GM18520 (cell line): ENCODE measurements at regions not wholly inside any gene's neighbourhood (a gene's known extent, or its start where the extent isn't known, plus 50 kb on each side); places are given as distances from the start of the nearest gene placed in this dataset.

Source experiments
- ATAC-seq: cut with Tn5 transposase; IDR thresholded peaks from one replicate; pipeline ENCODE4 v1.9.1; 2021; ENCODE audit not compliant: unreplicated experiment

GRCh38 chr11:80155412-80156017, 714.7 kb upstream of the TENM4 start:
- ATAC-seq, result no peak

DNA sequence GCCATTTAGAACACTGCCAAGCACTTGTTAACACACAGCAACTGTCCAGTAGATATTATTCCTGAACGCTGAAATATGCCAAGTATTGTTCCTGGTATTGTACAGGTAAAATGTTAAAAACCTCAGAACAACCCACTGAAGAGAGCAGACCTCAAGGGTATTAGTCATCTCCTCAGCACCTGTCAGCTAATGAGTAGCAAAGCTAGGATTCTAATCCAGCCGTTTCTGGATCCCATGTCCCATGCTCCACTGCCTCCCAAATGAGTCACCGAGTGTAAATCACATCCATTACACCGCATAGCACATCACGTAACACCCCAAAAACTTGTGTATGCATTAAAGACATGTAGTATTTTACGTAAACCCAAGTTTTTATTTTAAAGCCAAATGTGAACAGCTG, 705.4 kb upstream of the TENM4 start:
- no peak for ATAC-seq

DNA sequence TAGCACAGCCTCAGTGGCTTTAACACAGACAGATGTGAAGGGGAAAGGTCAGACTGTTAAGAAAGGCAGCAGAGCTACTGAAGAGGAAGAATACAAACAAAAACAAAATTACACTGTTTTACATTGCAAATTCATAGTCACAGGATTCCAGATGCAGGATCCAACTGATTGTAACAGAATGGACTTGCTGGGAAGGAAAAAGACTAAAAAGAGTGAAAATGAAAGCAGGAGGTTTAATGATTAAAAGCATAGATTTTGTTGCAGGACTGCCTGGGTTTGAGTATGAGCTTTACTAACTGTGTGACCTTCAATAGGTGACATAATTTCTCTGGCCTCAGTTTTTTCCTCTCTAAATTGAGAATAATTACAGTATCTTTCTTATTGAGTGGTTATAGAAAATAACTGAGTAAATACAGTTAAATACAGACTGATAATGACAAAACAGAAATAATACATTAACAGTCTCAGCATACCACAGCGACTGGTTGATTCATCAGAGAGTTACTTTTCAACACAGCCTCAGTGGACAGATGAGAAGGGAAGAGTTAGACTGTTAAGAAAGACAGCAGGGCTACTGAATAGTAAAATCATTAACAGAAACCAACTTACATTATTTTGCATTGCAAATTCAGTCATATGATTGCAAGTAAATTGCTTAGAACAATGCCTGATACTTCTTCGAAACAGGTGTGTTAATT, 704.2 kb upstream of the TENM4 start:
- no peak for ATAC-seq

- ATAC-seq, result no peak
Observed at GRCh38 chr11:80136991-80137390, 696.2 kb upstream of the TENM4 start.

- no peak for ATAC-seq
Observed at GRCh38 chr11:80129396-80129795, 688.6 kb upstream of the TENM4 start.

GRCh38 chr11:80122211-80122610, 681.4 kb upstream of the TENM4 start:
- no peak for ATAC-seq

DNA sequence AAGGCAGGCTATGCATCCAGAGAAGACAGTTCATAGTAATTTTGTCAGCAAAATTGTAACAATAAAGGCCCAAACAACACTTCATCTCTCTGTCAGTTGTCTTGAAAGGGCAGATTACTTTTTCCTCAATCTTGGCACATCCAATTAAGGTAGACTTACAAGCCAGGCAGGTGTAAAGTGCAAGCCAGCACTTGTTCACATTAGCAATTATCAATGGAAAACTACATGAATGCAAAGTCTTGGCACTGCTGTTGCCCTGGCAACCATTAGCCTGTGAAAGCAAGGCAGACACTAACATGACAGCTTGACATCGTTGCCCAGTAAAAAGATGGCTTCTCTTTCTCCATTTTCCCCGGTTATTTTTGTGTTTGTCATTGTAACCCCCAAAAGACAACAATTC, 677.2 kb upstream of the TENM4 start:
- no peak for ATAC-seq

- no peak for ATAC-seq
Observed at GRCh38 chr11:80116796-80117195, 676.0 kb upstream of the TENM4 start.

DNA sequence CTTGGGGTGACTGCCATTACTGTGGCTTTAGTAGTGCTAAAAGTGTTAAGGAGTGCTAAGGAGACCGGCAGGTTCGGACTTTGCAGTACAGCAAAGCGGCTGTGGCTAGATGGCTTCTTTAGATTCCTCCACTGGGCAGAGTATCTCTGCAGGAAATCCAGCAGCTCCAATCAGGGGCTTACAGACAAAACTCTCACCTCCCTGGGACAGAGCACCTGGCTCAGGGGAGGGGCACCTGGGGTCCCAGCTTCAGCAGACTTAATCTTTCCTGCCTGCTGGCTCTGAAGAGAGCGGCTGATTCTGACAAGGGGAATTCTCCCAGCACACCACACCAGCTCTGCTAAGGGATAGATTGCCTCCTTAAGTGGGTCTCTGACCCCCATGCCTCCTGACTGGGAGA, 668.8 kb upstream of the TENM4 start:
- no peak for ATAC-seq

GRCh38 chr11:80109031-80109430, 668.2 kb upstream of the TENM4 start:
- no peak for ATAC-seq

GRCh38 chr11:80107415-80107814, 666.6 kb upstream of the TENM4 start:
- no peak for ATAC-seq

- ATAC-seq, result no peak
Observed at GRCh38 chr11:80104191-80104590, 663.4 kb upstream of the TENM4 start.

- no peak for ATAC-seq
Observed at GRCh38 chr11:80103142-80103859, 662.5 kb upstream of the TENM4 start.

DNA sequence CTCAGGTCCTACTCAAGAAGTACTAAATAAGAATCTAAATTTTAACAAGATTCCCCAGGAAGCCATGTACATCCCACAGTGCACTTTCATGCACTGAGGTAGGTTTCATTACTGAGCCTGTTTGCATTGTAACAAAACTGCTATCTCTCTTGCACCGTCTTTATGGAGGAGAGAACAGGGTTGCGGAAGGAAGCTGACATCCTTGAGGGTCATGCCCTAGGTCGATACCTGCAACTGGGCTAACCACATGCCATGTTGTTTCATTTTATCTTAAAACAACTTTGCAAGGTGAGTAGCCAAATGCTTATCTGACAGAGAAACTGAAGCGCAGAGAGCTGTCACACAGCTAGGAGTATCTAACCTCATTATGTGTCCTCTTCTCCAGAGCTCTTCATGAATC, 656.3 kb upstream of the TENM4 start:
- ATAC-seq, result no peak

DNA sequence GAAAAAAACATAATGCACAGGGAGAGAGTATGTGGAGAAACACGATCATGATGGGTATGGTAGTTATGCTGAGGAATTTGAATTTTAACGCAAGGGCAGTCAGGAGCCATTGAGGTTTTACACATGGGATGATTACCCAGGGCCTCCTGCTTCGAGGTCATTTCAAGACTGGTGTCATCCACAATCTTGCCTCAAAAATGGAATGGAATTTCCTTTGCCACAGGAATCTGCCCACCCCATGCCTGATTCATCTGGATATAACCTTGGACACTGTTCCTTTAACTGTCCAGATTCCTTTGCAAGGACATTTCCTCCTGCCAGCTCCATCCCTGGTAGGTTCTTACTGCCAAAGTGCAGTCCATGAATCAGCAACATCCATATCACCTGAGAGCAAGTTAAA, 655.9 kb upstream of the TENM4 start:
- no peak for ATAC-seq

GRCh38 chr11:80086496-80087055, 645.7 kb upstream of the TENM4 start:
- no peak for ATAC-seq

- no peak for ATAC-seq
Observed at GRCh38 chr11:80085563-80085962, 644.7 kb upstream of the TENM4 start.

DNA sequence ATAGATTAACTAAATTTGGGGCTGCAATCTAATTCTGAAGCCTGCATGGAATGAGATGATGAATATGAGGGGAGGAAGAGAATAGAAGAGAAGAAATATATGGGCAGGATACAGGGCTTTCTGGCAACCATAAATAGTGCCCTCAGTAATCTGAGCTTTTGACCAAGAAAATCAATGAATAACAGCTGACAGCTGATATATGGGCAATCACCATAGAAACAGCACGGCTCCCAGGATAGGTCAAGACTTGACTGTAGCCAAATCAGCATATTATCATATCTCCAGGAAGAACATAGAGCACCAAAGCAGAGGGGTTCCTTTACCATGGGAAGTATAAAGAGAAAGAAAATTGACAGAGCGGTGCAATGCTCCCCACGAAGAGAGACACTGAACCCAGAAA, 643.8 kb upstream of the TENM4 start:
- no peak for ATAC-seq

DNA sequence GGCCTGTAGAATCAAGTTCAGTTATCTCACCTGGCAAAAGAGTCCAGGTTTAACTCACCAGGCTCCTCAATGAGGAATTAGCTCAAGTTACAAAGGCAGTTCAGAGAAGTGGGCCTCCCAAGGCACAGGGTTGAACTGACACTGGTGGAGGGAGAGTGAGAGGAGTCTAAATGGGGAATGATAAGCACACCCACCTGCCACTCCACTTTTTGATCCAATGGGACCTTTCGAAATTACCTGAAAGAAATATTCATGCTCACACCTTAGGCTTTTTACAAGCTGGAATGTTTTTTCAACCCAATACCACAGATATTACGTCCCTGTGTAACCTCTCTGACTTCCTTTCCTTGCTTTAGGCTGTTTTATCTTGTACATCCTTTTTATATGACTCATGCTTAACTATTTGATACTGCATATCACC, 642.7 kb upstream of the TENM4 start:
- ATAC-seq, result no peak

GRCh38 chr11:80082406-80082805, 641.6 kb upstream of the TENM4 start:
- no peak for ATAC-seq

DNA sequence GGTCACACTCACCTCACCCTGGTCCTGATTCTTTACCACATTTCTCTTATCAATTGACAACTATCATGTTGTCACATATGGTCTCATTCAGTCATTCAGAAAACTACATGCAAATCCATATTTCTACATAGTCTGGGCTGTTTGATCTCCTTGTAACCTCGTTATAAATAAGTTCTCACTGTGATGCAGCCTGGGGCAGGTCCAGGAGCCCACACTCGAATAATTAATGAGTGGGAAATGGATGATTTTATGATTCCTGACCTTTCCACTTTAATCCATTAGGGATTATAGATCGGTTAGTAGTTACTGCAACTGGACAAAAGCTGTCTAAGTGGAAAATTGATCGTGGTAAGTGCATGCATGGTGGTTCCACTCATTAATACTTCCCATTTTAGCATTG, 636.3 kb upstream of the TENM4 start:
- no peak for ATAC-seq

- ATAC-seq, result no peak
Observed at GRCh38 chr11:80074837-80075236, 634.0 kb upstream of the TENM4 start.
